Stimulated activated memory B cell treated with anti-CD40 and anti-IgM and Interleukin-4, amounts not matched to agents 10 μg/mL and 1 μg/mL and 100 μg/mL, for 72 hours (primary cell): ENCODE measurements at regions not wholly inside any gene's neighbourhood (a gene's known extent, or its start where the extent isn't known, plus 50 kb on each side); places are given as distances from the start of the nearest gene placed in this dataset.
"Not testable (repeated sequence)": the region's sequence is repeated elsewhere in the genome, so short reads cannot be mapped to it uniquely, and the experiment has no call there.

ENCODE experiments used
- ATAC-seq: fragments of 150-1000 bp; cut with Tn5 transposase; 2 replicates; pipeline ENCODE4 v1.10.0; 2021
- H3K27ac Mint-ChIP-seq: one replicate; pipeline ENCODE4 v1.8.0; 2022; ENCODE audit warnings: mild to moderate bottlenecking, mixed read lengths
- H3K27me3 Mint-ChIP-seq: one replicate; pipeline ENCODE4 v1.8.0; 2022; ENCODE audit warnings: mixed read lengths
- H3K36me3 Mint-ChIP-seq: one replicate; pipeline ENCODE4 v1.8.0; 2022; ENCODE audit warnings: mixed read lengths
- H3K4me1 Mint-ChIP-seq: one replicate; pipeline ENCODE4 v1.8.0; 2022; ENCODE audit warnings: mixed read lengths
- H3K4me3 Mint-ChIP-seq: one replicate; pipeline ENCODE4 v1.8.0; 2022; ENCODE audit warnings: mild to moderate bottlenecking, moderate library complexity, mixed read lengths
- H3K9me3 Mint-ChIP-seq: one replicate; pipeline ENCODE4 v1.8.0; 2022; ENCODE audit warnings: mixed read lengths

DNA sequence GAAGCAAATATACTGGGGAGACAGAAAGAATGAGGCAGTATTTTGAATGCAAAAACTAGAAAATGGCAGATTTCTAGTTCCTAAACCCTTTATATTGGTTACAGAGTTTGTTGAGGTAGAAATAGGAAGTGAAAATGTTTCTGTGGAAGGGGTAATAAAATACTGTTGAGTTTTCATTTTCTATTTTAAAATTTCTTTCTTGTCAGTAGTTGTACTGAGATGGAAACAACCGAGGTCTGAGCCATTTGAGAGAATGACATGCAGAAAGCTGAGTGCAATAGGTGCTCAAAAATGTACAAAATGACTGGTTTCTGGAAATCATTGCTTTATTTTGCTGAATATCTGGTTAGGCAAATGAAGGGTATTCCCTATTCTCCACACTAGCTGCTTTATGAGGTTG lies 361.4 kb downstream of the CHL1 start:
- Mint-ChIP-seq H3K9me3 (peaks cover 2% of the 10 kb centered on the region), H3K4me3 (no peak overlapping the region), H3K27ac (no peak overlapping the region), H3K36me3 (no peaks in the 10 kb centered on the region), H3K4me1 (peaks cover 13% of the 10 kb centered on the region), H3K27me3 (no peaks in the 10 kb centered on the region)
- ATAC-seq = peak; percentile 68

DNA sequence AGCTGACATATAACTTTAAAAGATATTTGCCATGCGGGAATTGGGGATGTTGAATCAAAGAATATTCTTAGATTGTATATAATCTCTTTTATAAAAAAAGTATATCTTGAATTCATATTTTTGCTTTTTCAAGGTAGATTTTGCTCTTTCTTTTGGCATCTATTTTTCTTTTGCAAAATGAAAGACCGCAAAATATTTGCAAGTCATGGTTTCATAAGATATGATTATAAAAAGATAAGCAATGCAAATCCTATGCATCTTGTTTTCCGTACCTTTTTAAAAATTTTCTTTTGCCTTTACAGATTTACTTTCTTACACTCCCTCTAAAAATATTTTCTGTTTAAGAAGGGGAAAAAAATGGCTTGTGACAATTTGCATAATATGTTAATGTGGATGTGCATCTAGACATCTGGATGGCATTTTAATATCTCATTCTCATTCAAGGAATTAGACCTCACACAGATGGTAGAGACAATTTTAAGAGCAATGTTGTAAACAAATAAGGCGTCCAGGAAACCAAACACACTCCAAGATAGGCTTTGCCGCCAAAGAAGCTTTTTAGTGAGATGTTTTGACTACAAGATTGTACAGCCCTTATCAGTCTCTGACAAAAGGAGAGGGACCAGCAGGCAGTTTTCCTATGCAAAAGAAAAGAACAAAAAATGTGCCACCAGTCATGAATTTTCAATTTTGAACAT lies 371.1 kb downstream of the CHL1 start:
- Mint-ChIP-seq H3K27ac (no peak overlapping the region), H3K36me3 (no peaks in the 10 kb centered on the region), H3K4me1 (no peaks in the 10 kb centered on the region), H3K27me3 (no peaks in the 10 kb centered on the region), H3K4me3 (no peak overlapping the region), H3K9me3 (no peaks in the 10 kb centered on the region)
- ATAC-seq = no peak

DNA sequence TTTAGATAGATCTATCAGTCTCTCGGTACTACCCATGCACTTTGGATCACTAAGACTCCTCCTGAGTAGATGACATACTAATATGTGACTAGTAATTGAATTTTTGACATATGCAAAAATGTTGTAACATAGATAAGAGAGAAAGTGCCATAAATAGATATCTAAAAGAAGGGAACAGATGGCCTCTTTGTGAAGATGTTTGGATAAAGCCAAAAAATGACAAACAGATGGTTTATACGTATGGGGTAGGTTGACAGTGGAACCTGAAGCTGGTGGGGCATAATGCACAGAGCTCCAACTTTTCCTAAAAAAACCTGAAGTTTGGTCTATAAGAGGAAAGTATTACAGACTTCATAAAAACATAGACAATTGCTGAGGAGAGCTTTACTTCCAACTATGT lies 383.0 kb downstream of the CHL1 start:
- not testable (repeated sequence) for H3K9me3 Mint-ChIP-seq, H3K36me3 Mint-ChIP-seq, H3K27ac Mint-ChIP-seq, H3K4me1 Mint-ChIP-seq, H3K27me3 Mint-ChIP-seq, H3K4me3 Mint-ChIP-seq, ATAC-seq

DNA sequence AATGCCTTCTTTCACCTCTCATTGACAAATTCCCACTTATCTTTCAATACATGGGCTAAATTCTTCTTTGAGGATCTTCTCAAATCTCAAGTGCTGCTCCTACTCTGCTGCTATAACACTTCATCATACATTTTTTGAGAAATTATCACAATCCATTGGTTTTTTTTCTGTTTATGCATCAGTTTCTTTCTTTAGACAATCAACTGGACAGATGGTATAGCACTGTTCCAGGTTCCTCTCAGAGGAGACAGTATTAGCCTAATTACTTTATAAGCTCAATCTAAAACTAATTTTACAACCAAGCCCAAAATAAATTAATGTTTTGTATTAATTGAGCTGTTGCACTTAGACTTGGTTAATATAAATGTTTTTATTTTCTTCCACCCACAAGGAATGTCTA lies 392.5 kb downstream of the CHL1 start:
- not testable (repeated sequence) for H3K36me3 Mint-ChIP-seq, H3K27me3 Mint-ChIP-seq, ATAC-seq, H3K27ac Mint-ChIP-seq, H3K9me3 Mint-ChIP-seq, H3K4me3 Mint-ChIP-seq, H3K4me1 Mint-ChIP-seq

DNA sequence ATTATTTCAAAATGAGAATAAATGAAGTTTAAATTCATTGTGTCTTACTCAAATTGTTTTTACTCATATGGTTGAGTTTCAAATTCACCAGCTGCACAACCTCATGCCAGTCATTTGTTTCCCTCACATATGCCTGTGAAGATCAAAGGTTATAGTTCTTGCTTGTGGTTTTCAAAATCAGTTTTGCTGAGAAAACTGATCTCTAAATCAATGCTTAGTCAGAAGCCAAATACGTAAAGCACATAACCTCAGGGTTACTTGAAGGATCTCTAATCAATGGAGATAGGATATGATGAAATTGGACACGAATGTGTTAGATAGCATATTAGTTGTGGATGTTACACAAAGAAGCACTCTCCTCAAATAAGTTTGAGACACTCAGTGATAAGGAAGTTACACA lies 400.7 kb downstream of the CHL1 start:
- H3K36me3 Mint-ChIP-seq, H3K4me3 Mint-ChIP-seq, H3K9me3 Mint-ChIP-seq, H3K27me3 Mint-ChIP-seq, H3K4me1 Mint-ChIP-seq, H3K27ac Mint-ChIP-seq, ATAC-seq: not testable (repeated sequence)

DNA sequence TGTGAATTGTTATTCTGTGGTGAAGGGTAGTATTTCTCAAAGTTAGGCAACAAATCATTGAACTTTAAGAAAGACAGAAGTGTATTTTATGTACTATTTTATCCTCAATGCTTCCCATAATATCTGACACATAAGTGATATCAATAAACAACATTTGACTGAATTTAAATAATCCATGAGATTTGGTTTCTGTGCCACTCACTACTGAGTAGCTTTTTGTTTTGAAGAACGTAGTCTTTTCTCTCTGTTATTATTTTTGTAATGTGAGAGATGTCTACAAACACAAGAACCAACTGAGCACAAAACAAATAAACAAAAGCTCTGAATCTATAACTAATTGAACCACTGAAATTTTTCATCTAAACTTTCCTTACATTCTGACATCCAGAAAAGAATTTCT lies 401.2 kb downstream of the CHL1 start:
- not testable (repeated sequence) for H3K27me3 Mint-ChIP-seq, ATAC-seq, H3K36me3 Mint-ChIP-seq, H3K4me3 Mint-ChIP-seq, H3K4me1 Mint-ChIP-seq, H3K9me3 Mint-ChIP-seq, H3K27ac Mint-ChIP-seq

DNA sequence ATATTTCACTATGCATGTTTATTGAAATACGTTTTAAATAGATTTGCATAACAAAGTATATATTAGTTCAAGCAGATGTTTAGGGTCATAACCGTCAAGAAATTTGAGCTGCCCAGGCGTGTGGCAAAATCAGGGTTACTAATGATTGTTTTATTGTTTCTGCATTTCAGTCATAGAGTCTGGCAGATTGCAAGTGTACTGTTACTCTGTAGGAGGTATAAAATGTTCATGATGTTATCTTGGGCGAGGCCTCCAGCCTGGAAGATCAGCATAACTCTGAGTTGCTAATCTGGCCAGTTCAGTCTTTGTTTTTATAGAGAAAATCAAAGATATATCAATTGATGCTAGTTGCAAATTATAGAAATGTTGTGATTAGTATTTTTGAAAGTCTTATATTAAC lies 410.9 kb downstream of the CHL1 start:
- not testable (repeated sequence) for ATAC-seq, H3K27ac Mint-ChIP-seq, H3K4me3 Mint-ChIP-seq, H3K4me1 Mint-ChIP-seq, H3K36me3 Mint-ChIP-seq, H3K9me3 Mint-ChIP-seq, H3K27me3 Mint-ChIP-seq

DNA sequence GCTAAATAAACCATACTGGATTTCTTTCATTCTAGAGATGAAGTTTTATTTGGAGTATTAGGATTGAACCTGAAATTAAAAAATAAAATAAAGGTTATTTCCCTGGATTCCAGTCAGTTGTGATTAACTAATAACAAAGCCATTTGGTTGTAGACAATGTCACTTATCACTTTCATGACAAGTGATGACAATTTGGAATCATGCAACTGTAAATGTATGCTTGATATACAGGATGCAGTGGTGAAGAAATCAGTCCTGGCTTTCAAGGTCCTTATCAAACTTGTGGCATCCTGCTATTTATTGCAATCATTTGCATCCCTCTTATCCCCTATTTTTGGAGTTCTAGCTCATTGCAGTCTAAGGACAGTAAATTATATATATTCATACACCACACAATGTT lies 425.2 kb downstream of the CHL1 start:
- H3K36me3 Mint-ChIP-seq = no peaks in the 10 kb centered on the region
- H3K9me3 Mint-ChIP-seq = no peaks in the 10 kb centered on the region
- no peak for ATAC-seq

DNA sequence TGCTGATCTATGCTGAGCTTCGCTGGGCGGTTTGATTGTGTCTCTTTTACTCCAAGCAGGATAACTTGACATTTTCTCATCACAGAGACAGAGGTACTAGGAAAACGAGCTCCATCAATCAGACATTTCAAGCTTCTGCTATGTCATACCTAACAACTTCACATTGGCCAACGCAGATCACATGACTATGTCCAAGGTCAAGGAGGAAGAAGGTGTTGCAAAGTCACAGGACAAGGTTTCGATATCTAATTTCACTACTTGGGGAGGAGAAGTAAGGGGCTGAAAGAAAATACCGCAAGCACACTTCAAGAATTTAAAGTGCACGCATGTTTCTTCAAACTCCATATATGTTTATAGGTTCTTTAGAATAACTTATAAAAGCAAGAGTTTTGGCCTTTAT lies 425.8 kb downstream of the CHL1 start:
- ATAC-seq = no peak
- Mint-ChIP-seq H3K36me3 (no peaks in the 10 kb centered on the region), H3K27me3 (no peaks in the 10 kb centered on the region), H3K9me3 (no peaks in the 10 kb centered on the region), H3K4me1 (no peaks in the 10 kb centered on the region), H3K27ac (no peak overlapping the region), H3K4me3 (no peak overlapping the region)

More for the DNA sequence above, 425.2 kb downstream of the CHL1 start:
- H3K4me3 Mint-ChIP-seq = no peak overlapping the region
- no peak overlapping the region for H3K27ac Mint-ChIP-seq
- no peaks in the 10 kb centered on the region for H3K4me1 Mint-ChIP-seq
- H3K27me3 Mint-ChIP-seq = no peaks in the 10 kb centered on the region

DNA sequence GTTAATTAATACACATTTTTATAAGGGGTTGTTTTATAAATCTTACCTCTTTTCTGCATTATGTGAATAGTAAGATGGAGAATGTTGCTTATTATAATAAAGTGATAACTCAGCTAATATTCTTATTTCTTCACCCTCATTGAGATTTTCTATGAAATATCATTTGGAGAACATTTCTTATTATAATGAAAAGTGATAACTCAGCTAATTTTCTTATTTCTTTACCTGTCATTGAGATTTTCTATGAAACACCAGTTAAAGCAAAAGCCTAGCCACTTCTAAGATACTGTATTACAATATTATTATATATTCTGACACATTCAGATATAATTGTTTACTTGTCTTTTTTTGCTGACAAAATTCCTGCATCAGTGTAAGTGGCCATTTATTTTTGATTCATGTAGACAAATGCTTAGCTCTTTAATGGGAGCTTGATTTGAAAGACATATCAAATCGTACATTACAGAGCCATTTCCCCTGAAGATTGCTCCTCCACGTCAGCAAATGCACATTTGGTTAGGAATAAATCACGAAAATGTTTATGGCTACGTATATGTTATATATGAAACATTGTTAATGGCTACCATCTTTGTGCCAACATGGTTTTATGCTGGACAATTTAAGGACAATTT lies 427.5 kb downstream of the CHL1 start:
- Mint-ChIP-seq H3K4me1 (no peaks in the 10 kb centered on the region), H3K9me3 (no peaks in the 10 kb centered on the region), H3K27ac (no peak overlapping the region), H3K4me3 (no peak overlapping the region), H3K36me3 (no peaks in the 10 kb centered on the region), H3K27me3 (peaks cover 8% of the 10 kb centered on the region)
- no peak for ATAC-seq

DNA sequence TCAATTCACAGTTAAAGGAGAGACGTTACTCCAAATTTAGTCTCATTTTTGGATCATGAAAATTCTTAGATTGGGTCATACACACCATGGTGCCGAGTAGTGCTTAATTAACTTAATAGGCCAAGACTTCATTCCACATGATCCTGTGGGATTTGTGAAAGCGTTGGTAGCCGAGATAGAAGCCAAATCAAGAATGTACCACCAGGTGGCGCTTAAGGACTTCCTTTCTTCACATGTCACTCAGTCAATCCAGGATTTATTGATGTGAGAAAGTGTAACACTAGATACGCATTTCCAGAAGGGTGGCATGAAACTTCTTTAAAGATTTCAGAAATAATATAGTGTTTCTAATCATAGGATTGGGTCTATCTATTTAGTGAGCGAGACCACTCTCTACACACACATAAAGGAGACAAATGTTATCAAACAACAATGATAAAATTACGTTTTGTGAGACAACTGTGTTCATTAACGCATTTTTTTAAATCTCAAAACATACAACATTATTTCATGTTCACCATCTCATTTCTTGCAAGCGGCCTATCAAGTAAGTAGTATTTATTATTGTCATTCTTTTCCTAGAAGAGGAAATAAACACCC lies 436.1 kb downstream of the CHL1 start:
- no peak for ATAC-seq
- H3K4me3 Mint-ChIP-seq = no peak overlapping the region
- H3K9me3 Mint-ChIP-seq = no peaks in the 10 kb centered on the region
- H3K36me3 Mint-ChIP-seq = no peaks in the 10 kb centered on the region
- H3K27me3 Mint-ChIP-seq = peaks cover 11% of the 10 kb centered on the region
- no peak overlapping the region for H3K27ac Mint-ChIP-seq
- H3K4me1 Mint-ChIP-seq = no peaks in the 10 kb centered on the region

DNA sequence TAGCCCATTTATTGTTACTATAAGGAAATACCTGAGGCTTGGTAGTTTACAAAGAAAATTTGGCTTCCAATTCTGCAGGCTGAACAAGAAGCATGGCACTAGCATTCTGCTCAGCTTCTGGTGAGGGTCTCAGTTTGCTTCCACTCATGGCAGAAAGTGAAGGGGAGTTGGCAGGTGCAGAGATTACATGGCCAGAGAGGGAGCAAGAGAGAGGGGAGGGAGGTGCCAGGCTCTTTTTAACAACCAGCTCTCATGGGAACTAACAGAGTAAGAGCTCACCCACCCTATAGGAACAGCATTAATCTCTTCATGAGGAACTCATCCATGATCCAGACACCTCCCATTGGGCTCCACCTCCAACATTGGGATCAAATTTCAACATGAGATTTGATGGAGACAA lies 437.9 kb downstream of the CHL1 start:
- no peak for ATAC-seq
- no peaks in the 10 kb centered on the region for H3K4me1 Mint-ChIP-seq

DNA sequence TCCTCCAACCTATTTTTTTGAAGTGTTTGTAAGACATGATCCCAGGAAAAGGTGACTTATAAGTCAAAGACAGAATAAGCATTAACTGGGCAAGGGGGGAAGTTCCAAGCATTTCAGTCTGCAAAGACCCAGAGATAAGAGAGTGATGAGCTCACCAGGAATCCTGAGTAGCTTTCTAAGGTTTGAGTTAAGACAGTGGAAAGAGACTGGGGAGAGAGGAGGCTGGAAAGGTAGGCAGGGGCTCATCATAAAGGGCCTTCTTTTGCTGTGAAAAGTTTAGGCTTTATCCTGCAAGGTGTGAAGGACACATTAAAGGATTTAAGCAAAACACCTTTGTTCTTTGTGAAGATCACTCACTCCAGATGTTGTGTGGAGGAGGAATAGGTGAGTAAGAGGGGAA lies 438.8 kb downstream of the CHL1 start:
- H3K9me3 Mint-ChIP-seq = no peaks in the 10 kb centered on the region
- no peaks in the 10 kb centered on the region for H3K4me1 Mint-ChIP-seq
- H3K27ac Mint-ChIP-seq = no peak overlapping the region

More for the DNA sequence above, 437.9 kb downstream of the CHL1 start:
- Mint-ChIP-seq H3K36me3 (no peaks in the 10 kb centered on the region), H3K27ac (no peak overlapping the region), H3K9me3 (no peaks in the 10 kb centered on the region), H3K4me3 (no peak overlapping the region), H3K27me3 (no peaks in the 10 kb centered on the region)

DNA sequence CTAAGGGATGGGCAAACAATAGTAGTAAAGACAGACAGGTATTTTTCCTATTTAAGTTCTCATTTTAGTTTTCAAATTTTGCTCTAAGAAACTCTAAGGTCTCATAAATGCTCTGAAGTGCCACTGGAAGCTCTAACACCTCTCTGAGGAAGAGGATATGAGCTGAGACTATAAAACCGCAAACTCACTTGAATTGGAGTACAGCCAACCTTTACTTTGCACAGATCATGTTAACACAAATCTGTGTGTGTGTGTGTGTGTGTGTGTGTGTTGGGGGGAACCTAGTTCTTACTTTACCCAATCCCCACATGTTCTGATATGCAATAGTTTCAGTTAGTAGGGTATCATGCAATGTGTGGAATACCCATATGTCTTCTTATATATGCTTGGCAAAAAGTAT lies 446.8 kb downstream of the CHL1 start:
- H3K27ac Mint-ChIP-seq = no peak overlapping the region
- ATAC-seq = no peak
- H3K36me3 Mint-ChIP-seq = no peaks in the 10 kb centered on the region
- no peak overlapping the region for H3K4me3 Mint-ChIP-seq
- H3K9me3 Mint-ChIP-seq = no peaks in the 10 kb centered on the region
- no peaks in the 10 kb centered on the region for H3K4me1 Mint-ChIP-seq
- H3K27me3 Mint-ChIP-seq = no peaks in the 10 kb centered on the region

More for the DNA sequence above, 438.8 kb downstream of the CHL1 start:
- Mint-ChIP-seq H3K4me3 (no peak overlapping the region), H3K27me3 (no peaks in the 10 kb centered on the region), H3K36me3 (no peaks in the 10 kb centered on the region)
- ATAC-seq = no peak

DNA sequence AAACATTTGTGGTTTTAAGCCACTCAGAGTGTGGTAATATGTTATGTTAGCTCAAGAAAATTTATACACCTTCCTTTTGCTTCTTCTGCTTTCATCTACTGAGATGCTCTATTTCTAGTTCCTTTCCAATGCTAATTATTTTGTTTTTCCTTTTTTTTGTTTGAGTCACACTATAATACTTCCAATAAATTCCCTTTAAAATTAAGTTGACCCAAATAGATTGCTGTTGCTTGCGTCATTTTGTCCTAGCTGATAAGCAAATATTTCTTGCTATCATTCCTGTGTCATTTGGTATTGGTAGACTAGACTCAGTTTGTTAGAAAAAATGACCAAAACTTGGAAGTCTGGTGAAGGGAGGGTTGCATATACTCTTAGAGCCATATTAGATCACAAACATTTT lies 437.0 kb upstream of the CNTN6 start:
- no peaks in the 10 kb centered on the region for H3K4me1 Mint-ChIP-seq

DNA sequence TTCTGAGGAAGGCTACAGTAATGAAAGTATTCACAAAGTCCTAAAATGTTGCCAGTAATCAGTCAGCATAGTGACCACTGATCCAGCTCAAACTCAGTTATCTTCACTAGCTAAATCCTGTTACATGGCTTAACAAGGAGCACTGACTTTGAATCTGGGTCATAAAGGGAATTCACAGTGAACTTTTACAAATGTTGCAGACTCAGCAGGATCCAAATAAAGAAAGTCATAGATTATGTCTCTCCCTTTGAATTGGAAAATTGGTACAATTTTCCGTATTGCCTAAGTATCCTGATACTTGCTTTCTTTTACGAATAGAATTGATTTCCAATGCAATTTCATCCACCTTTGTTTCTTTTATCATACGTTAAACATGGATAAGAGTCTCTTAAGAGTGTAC lies 431.5 kb upstream of the CNTN6 start:
- Mint-ChIP-seq H3K27ac (no peak overlapping the region), H3K36me3 (no peaks in the 10 kb centered on the region), H3K9me3 (no peaks in the 10 kb centered on the region), H3K27me3 (no peaks in the 10 kb centered on the region), H3K4me3 (no peak overlapping the region), H3K4me1 (no peaks in the 10 kb centered on the region)
- no peak for ATAC-seq

More for the DNA sequence above, 437.0 kb upstream of the CNTN6 start:
- Mint-ChIP-seq H3K27me3 (no peaks in the 10 kb centered on the region), H3K27ac (no peak overlapping the region), H3K36me3 (no peaks in the 10 kb centered on the region), H3K4me3 (no peak overlapping the region), H3K9me3 (no peaks in the 10 kb centered on the region)
- no peak for ATAC-seq
